ENCODE measurements at regions not wholly inside any gene's neighbourhood (a gene's known extent, or its start where the extent isn't known, plus 50 kb on each side); places are given as distances from the start of the nearest gene placed in this dataset.
A peak's percentile ranks its signal among the peaks of the same experiment; 100 is the strongest.
"Not testable (repeated sequence)": the region's sequence is repeated elsewhere in the genome, so short reads cannot be mapped to it uniquely, and the experiment has no call there.

DNA sequence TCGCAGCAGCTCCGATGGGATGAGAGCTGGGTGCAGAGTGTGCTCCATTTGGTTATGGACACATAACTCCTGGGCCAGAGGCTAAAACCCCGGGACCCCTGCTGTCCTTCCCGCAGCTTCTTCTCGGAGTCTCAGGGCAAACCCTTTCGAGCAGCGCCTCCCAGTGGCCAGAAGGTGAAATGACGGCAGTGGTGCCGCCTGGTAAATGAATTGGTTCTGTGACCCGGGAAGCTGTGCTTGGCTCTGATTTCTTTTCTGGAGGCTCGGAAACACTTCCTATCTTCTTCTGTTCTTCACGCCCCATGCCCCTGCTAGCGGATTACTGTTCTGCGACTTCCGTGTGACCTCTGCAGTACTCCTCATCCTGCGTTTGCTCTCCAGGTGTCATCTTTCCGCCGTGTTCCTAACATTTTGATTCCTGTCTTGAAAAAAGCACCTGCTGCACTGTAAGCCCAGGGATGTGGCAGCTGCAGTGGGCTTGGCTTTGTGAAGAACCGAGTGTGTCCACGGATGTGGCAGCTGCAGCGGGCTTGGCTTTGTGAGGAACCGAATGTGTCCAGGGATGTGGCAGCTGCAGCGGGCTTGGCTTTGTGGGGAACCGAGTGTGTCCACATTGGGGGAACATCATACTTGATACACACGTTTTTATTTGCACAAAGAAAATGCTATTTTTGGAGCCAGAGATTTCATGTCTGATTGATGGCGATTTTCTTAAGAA, 118.0 kb upstream of the ALDH3B2 start:
- not testable (repeated sequence) for H3K27ac ChIP-seq (ENCODE audit: low read depth); ATAC-seq; H3K27me3 ChIP-seq (ENCODE audit: insufficient read depth); H3K36me3 ChIP-seq (ENCODE audit: insufficient read depth); H3F3A ChIP-seq (replicated peaks; ENCODE audit: low read depth); H3K4me1 ChIP-seq (ENCODE audit: insufficient read depth); H3K27ac Mint-ChIP-seq; H3K4me3 ChIP-seq; H3K9me2 ChIP-seq (ENCODE audit: insufficient read depth); H3K27me3 Mint-ChIP-seq (ENCODE audit: insufficient read depth, low read depth, poor library complexity); H4K20me1 ChIP-seq (replicated peaks; ENCODE audit: insufficient read depth); H3K36me3 Mint-ChIP-seq (ENCODE audit: low read depth); H2AFZ ChIP-seq; H3K79me2 ChIP-seq (replicated peaks; ENCODE audit: insufficient read depth); H3K9me3 Mint-ChIP-seq
- TF ChIP-seq CTCF (conservative IDR thresholded peaks at IDR 0.05; ENCODE audit: low read depth in 2 of 2), result peak; percentile 51 to 70
- H3K4me1 Mint-ChIP-seq, result peaks cover 14% of the 10 kb centered on the region
- peak overlapping the region; percentile 36; the same call in 2 of the 3 replicates for H3K4me3 Mint-ChIP-seq
- DNase-seq (ENCODE audit: low spot score), result peak; percentile 63
- H3K4me2 ChIP-seq, result 0 out of 2 replicates have a peak overlapping the region, but pooled peaks have one; percentile 58

- H3K79me2 ChIP-seq (replicated peaks; ENCODE audit: insufficient read depth); H3K27ac ChIP-seq (ENCODE audit: low read depth); H4K20me1 ChIP-seq (replicated peaks; ENCODE audit: insufficient read depth); H3K4me1 ChIP-seq (ENCODE audit: insufficient read depth); H3K27me3 ChIP-seq (ENCODE audit: insufficient read depth); H3K9me2 ChIP-seq (ENCODE audit: insufficient read depth); H3K9me3 Mint-ChIP-seq; H3K27me3 Mint-ChIP-seq (ENCODE audit: insufficient read depth, low read depth, poor library complexity); H3K36me3 ChIP-seq (ENCODE audit: insufficient read depth); H3K36me3 Mint-ChIP-seq (ENCODE audit: low read depth); H3K4me3 ChIP-seq; H3F3A ChIP-seq (replicated peaks; ENCODE audit: low read depth): not testable (repeated sequence)
- H2AFZ ChIP-seq, result 0 out of 2 replicates have a peak overlapping the region, but pooled peaks have one; percentile 76
- peak; percentile 24 for DNase-seq (ENCODE audit: low spot score)
- peak; percentile 39; the same call in 2 of the 3 replicates for ATAC-seq
- Mint-ChIP-seq H3K4me3 (peak overlapping the region; percentile 36; the same call in 2 of the 3 replicates), H3K27ac (peak overlapping the region; percentile 31; the same call in 1 of the 2 replicates), H3K4me1 (peaks cover 14% of the 10 kb centered on the region)
- peak overlapping the region; percentile 64; the same call in 1 of the 2 replicates for H3K4me2 ChIP-seq
Measured at GRCh38 chr11:67791598-67792170, 117.3 kb upstream of the ALDH3B2 start.

GRCh38 chr11:67788341-67788695, 113.9 kb upstream of the ALDH3B2 start:
- not testable (repeated sequence) for H3K4me1 ChIP-seq (ENCODE audit: insufficient read depth); DNase-seq (ENCODE audit: low spot score); H3K36me3 ChIP-seq (ENCODE audit: insufficient read depth); H3K27ac Mint-ChIP-seq; H3K36me3 Mint-ChIP-seq (ENCODE audit: low read depth); H3F3A ChIP-seq (replicated peaks; ENCODE audit: low read depth); H3K79me2 ChIP-seq (replicated peaks; ENCODE audit: insufficient read depth); H3K9me3 Mint-ChIP-seq; H3K9me2 ChIP-seq (ENCODE audit: insufficient read depth); H3K4me2 ChIP-seq; H3K27me3 Mint-ChIP-seq (ENCODE audit: insufficient read depth, low read depth, poor library complexity); H3K27me3 ChIP-seq (ENCODE audit: insufficient read depth); H3K4me3 Mint-ChIP-seq; H3K27ac ChIP-seq (ENCODE audit: low read depth); ATAC-seq; H2AFZ ChIP-seq; H4K20me1 ChIP-seq (replicated peaks; ENCODE audit: insufficient read depth); H3K4me3 ChIP-seq
- peaks cover 14% of the 10 kb centered on the region for H3K4me1 Mint-ChIP-seq

DNA sequence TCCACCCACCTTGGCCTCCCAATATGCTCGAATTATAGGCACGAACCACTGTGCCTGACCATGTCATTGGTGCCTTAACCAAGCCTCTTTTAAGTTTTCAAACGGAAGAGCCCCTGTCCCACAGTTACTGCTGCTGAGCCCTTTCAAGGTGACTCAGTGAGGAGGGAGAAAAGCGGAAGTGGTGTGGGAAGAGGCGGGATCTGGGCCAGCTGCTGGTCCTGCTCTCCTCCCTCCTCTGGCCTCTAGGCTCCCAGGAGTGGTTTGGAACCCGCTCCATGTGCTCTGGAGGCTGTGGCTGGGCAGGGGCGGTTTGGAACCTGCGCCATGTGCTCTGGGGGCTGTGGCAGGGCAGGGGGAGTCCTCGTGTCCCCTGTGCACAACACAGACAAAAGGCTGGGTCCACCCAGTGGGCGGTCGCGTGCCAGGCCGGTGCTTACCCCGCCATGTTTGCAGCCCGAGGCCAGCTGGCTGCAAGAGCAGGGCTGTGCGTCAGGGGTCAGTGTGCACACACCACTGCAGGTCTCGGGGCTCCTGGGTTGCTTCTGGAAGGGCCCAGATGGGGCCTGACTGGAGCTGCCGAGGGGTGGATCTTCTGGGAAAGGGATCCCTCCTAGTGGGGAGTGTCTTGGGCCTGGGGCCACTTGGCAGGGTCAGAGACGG, 113.4 kb upstream of the ALDH3B2 start:
- H3K9me2 ChIP-seq (ENCODE audit: insufficient read depth); H3K4me1 ChIP-seq (ENCODE audit: insufficient read depth); H3K27ac ChIP-seq (ENCODE audit: low read depth); H3K27ac Mint-ChIP-seq; H3K27me3 Mint-ChIP-seq (ENCODE audit: insufficient read depth, low read depth, poor library complexity); H3K36me3 Mint-ChIP-seq (ENCODE audit: low read depth); H3K79me2 ChIP-seq (replicated peaks; ENCODE audit: insufficient read depth); H3K36me3 ChIP-seq (ENCODE audit: insufficient read depth); H3K27me3 ChIP-seq (ENCODE audit: insufficient read depth); H3K4me2 ChIP-seq; H3K9me3 Mint-ChIP-seq; H3F3A ChIP-seq (replicated peaks; ENCODE audit: low read depth); H4K20me1 ChIP-seq (replicated peaks; ENCODE audit: insufficient read depth); H3K4me3 ChIP-seq; H2AFZ ChIP-seq; ATAC-seq; DNase-seq (ENCODE audit: low spot score); H3K4me3 Mint-ChIP-seq: not testable (repeated sequence)
- peaks cover 14% of the 10 kb centered on the region for H3K4me1 Mint-ChIP-seq

GRCh38 chr11:67781967-67782366, 107.5 kb upstream of the ALDH3B2 start:
- H3K9me2 ChIP-seq (ENCODE audit: insufficient read depth); H3K79me2 ChIP-seq (replicated peaks; ENCODE audit: insufficient read depth); ATAC-seq; H3K4me1 Mint-ChIP-seq; H3K27me3 Mint-ChIP-seq (ENCODE audit: insufficient read depth, low read depth, poor library complexity); H3K36me3 ChIP-seq (ENCODE audit: insufficient read depth); H3K4me1 ChIP-seq (ENCODE audit: insufficient read depth); H3K4me3 Mint-ChIP-seq; H3K27ac ChIP-seq (ENCODE audit: low read depth); H2AFZ ChIP-seq; H3F3A ChIP-seq (replicated peaks; ENCODE audit: low read depth); DNase-seq (ENCODE audit: low spot score); H3K4me2 ChIP-seq; H3K27ac Mint-ChIP-seq; H3K4me3 ChIP-seq; H4K20me1 ChIP-seq (replicated peaks; ENCODE audit: insufficient read depth); H3K9me3 Mint-ChIP-seq; H3K27me3 ChIP-seq (ENCODE audit: insufficient read depth); H3K36me3 Mint-ChIP-seq (ENCODE audit: low read depth): not testable (repeated sequence)

GRCh38 chr11:67781506-67781905, 107.1 kb upstream of the ALDH3B2 start:
- H3K27ac ChIP-seq (ENCODE audit: low read depth); H3K9me2 ChIP-seq (ENCODE audit: insufficient read depth); H3K27me3 Mint-ChIP-seq (ENCODE audit: insufficient read depth, low read depth, poor library complexity); H3K4me2 ChIP-seq; H3F3A ChIP-seq (replicated peaks; ENCODE audit: low read depth); ATAC-seq; H3K9me3 Mint-ChIP-seq; H3K27me3 ChIP-seq (ENCODE audit: insufficient read depth); H3K4me3 Mint-ChIP-seq; H3K4me1 Mint-ChIP-seq; H3K4me3 ChIP-seq; H3K36me3 Mint-ChIP-seq (ENCODE audit: low read depth); H3K36me3 ChIP-seq (ENCODE audit: insufficient read depth); H3K4me1 ChIP-seq (ENCODE audit: insufficient read depth); H3K79me2 ChIP-seq (replicated peaks; ENCODE audit: insufficient read depth); DNase-seq (ENCODE audit: low spot score); H4K20me1 ChIP-seq (replicated peaks; ENCODE audit: insufficient read depth); H2AFZ ChIP-seq; H3K27ac Mint-ChIP-seq: not testable (repeated sequence)

Measured in GM23338 (cell line).